ENCODE measurements at regions not wholly inside any gene's neighbourhood (a gene's known extent, or its start where the extent isn't known, plus 50 kb on each side); places are given as distances from the start of the nearest gene placed in this dataset.

DNA sequence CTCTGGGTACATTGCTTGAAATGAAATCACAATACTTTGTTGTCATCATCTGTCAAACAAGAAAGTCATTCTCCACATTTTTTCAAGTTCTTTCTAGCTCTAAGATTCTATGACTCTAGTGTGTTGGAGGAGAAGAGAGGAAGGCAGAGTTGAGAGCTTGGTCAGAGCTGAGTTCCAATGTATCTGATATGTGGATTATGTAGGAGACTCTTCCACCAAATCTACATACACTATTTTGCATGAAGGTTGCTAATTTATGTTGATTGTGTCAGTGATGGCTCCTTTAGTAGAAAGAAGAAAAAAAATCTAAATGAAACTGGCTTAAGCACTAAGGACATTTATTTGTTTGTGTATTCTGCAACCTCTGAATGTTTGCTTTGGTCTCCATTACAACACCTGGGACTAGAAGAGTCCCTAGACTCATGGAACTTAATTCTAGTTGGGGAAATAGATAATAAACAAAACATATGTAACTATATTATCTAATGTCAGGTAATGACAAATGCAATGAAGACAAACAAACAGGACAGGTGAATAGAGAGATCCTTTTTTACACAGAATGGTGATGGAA, 691.9 kb downstream of the UQCRFS1 start:
- no peak overlapping the region for H2AFZ ChIP-seq (ENCODE audit: control insufficient read depth, low read depth, low read length)
- FAIRE-seq = no peak
- in situ Hi-C loops (cut with MboI) = no loop called here

More for the DNA sequence above, 691.9 kb downstream of the UQCRFS1 start:
- no TSS peak for BruUV-seq (replicated peaks)
- intact Hi-C loops (cut with micrococcal nuclease; ENCODE audit: unreplicated experiment) = no loop called here
- Histone ChIP-seq H3K36me3 (ENCODE audit: control insufficient read depth in 2 of 2, insufficient read depth in 2 of 2, low read length in 1 of 2) (no peaks in the 10 kb centered on the region), H3K79me2 (ENCODE audit: control insufficient read depth, insufficient read depth, low read length) (no peaks in the 10 kb centered on the region), H3K4me3 (no peak overlapping the region), H3K9me3 (replicated peaks; ENCODE audit: control insufficient read depth, insufficient read depth, low read length) (no peaks in the 10 kb centered on the region; the same call in 2 of the 3 replicates), H4K20me1 (ENCODE audit: control insufficient read depth, insufficient read depth) (no peaks in the 10 kb centered on the region), H3K27me3 (replicated peaks in 1 of 2; ENCODE audit: control insufficient read depth in 2 of 2, insufficient read depth in 2 of 2, low read length in 1 of 2) (no peaks in the 10 kb centered on the region), H3K4me1 (ENCODE audit: control insufficient read depth, insufficient read depth, low read length) (no peaks in the 10 kb centered on the region), H3K9ac (ENCODE audit: control insufficient read depth, insufficient read depth, low read length) (no peak overlapping the region), H3K4me2 (ENCODE audit: control insufficient read depth, insufficient read depth) (no peak overlapping the region), H3K27ac (ENCODE audit: control insufficient read depth, insufficient read depth) (no peak overlapping the region)
- DNase-seq (ENCODE audit: low read depth, low spot score) (no peak), ATAC-seq (no peak)
- RAD21 ChIA-PET (ENCODE audit: unreplicated experiment) = interaction anchor here (0.9 to 3.3 kb wide), 3 partner anchors 22 to 83 kb away, joined by 3 to 23 read pairs (median 9); no protein-coding TSS in a partner anchor
- SMC1A ChIA-PET (ENCODE audit: uncharacterized antibody, unreplicated experiment) = interaction anchor here (1.2 to 1.7 kb wide), 3 partner anchors 13 to 89 kb away, joined by 3 to 13 read pairs (median 4); no protein-coding TSS in a partner anchor
- CTCF ChIA-PET = interaction anchor here (0.7 to 1.3 kb wide), 2 partner anchors 14 to 20 kb away, joined by 3 to 4 read pairs; no protein-coding TSS in a partner anchor
- POLR2A ChIA-PET = interaction anchor here (1.1 kb wide), 1 partner anchor 21 kb away, joined by 5 read pairs; no protein-coding TSS in a partner anchor
- TF ChIP-seq RAD21 (IDR thresholded peaks at IDR 0.05; ENCODE audit: insufficient read depth, low read depth, low read length) = no peak
- TF ChIP-seq CBX3 (IDR thresholded peaks at IDR 0.05; ENCODE audit: borderline replicate concordance, low read depth) = no peak
- TF ChIP-seq, protein P1, sequence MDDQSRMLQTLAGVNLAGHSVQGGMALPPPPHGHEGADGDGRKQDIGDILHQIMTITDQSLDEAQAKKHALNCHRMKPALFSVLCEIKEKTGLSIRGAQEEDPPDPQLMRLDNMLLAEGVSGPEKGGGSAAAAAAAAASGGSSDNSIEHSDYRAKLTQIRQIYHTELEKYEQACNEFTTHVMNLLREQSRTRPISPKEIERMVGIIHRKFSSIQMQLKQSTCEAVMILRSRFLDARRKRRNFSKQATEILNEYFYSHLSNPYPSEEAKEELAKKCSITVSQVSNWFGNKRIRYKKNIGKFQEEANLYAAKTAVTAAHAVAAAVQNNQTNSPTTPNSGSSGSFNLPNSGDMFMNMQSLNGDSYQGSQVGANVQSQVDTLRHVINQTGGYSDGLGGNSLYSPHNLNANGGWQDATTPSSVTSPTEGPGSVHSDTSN (IDR thresholded peaks at IDR 0.05; ENCODE audit: insufficient replicate concordance, low read depth, low read length) = no peak
- TF ChIP-seq STAT3 (IDR thresholded peaks at IDR 0.05; ENCODE audit: low read depth, low read length) = no peak
- no peak for TF ChIP-seq SMAD1 (IDR thresholded peaks at IDR 0.05; ENCODE audit: low read depth, partially characterized antibody)
- TF ChIP-seq DPF2 (IDR thresholded peaks at IDR 0.05) = no peak
- no peak for TF ChIP-seq SREBF2 (IDR thresholded peaks at IDR 0.05; ENCODE audit: low read length)
- TF ChIP-seq SMARCA5 (IDR thresholded peaks at IDR 0.05) = no peak
- no peak for TF ChIP-seq MYB (IDR thresholded peaks at IDR 0.05; ENCODE audit: borderline replicate concordance, low read depth, low read length)
- TF ChIP-seq FOXK2 (IDR thresholded peaks at IDR 0.05) = no peak
- no peak for TF ChIP-seq EP300 (IDR thresholded peaks at IDR 0.05; ENCODE audit: borderline replicate concordance in 1 of 2, control insufficient read depth in 1 of 2, low read depth in 2 of 2, low read length in 2 of 2)
- TF ChIP-seq, protein P2, sequence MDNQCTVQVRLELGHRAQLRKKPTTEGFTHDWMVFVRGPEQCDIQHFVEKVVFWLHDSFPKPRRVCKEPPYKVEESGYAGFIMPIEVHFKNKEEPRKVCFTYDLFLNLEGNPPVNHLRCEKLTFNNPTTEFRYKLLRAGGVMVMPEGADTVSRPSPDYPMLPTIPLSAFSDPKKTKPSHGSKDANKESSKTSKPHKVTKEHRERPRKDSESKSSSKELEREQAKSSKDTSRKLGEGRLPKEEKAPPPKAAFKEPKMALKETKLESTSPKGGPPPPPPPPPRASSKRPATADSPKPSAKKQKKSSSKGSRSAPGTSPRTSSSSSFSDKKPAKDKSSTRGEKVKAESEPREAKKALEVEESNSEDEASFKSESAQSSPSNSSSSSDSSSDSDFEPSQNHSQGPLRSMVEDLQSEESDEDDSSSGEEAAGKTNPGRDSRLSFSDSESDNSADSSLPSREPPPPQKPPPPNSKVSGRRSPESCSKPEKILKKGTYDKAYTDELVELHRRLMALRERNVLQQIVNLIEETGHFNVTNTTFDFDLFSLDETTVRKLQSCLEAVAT (IDR thresholded peaks at IDR 0.05) = no peak
- TF ChIP-seq SRF (IDR thresholded peaks at IDR 0.05; ENCODE audit: low read depth in 2 of 2, low read length in 2 of 2) = no peak
- no peak for TF ChIP-seq SIX5 (IDR thresholded peaks at IDR 0.05; ENCODE audit: low read depth, low read length, severe bottlenecking)
- no peak for TF ChIP-seq ZZZ3 (IDR thresholded peaks at IDR 0.05; ENCODE audit: control insufficient read depth, insufficient read length, low read depth)
